Fibroblast of lung (primary cell): ENCODE measurements at regions not wholly inside any gene's neighbourhood (a gene's known extent, or its start where the extent isn't known, plus 50 kb on each side); places are given as distances from the start of the nearest gene placed in this dataset.

Experiments used
- DNase-seq, 2 donors: peaks; one replicate each; pipeline versions ENCODE4 v3.0.0 to v3.0.0-alpha.2; 2010; ENCODE audit warnings: low read depth in 2 of 2
- H2AFZ ChIP-seq: 2 replicates; pipeline ENCODE4 v1.5.1; 2012; ENCODE audit warnings: low read length, control low read depth, inconsistent platforms
- H3K27ac ChIP-seq: 2 replicates; pipeline ENCODE4 v1.5.1; 2011; ENCODE audit warnings: low read length, control low read depth; ENCODE audit not compliant: insufficient read depth
- H3K27me3 ChIP-seq: 2 replicates; pipeline ENCODE4 v1.5.1; 2011; ENCODE audit warnings: mild to moderate bottlenecking, low read length; ENCODE audit not compliant: control insufficient read depth, insufficient read depth
- H3K36me3 ChIP-seq: 2 replicates; pipeline ENCODE4 v1.5.1; 2011; ENCODE audit warnings: low read length; ENCODE audit not compliant: control insufficient read depth, insufficient read depth
- H3K4me1 ChIP-seq: 2 replicates; pipeline ENCODE4 v1.5.1; 2011; ENCODE audit warnings: low read length; ENCODE audit not compliant: control insufficient read depth, insufficient read depth; ENCODE audit errors: extremely low read depth
- H3K4me2 ChIP-seq: 2 replicates; pipeline ENCODE4 v1.5.1; 2011; ENCODE audit warnings: low read length, control low read depth; ENCODE audit not compliant: insufficient read depth; ENCODE audit errors: extremely low read depth
- H3K4me3 ChIP-seq, 4 experiments: fragments of 200-600 bp in 1 of 4; sonication (generic) in 1 of 4; replicated peaks in 1 of 4; 2 replicates each; pipeline ENCODE4 v1.5.1; 2011 to 2016; ENCODE audit warnings: low read length in 4 of 4, low read depth in 3 of 4, mild to moderate bottlenecking in 3 of 4, control low read depth in 2 of 4, inconsistent platforms in 1 of 4, mixed read lengths in 1 of 4; ENCODE audit not compliant: insufficient read depth in 1 of 4; ENCODE audit errors: control extremely low read depth in 1 of 4
- H3K79me2 ChIP-seq: 2 replicates; pipeline ENCODE4 v1.5.1; 2012; ENCODE audit warnings: mild to moderate bottlenecking, low read length, inconsistent platforms; ENCODE audit not compliant: control insufficient read depth, insufficient read depth
- H3K9ac ChIP-seq: 2 replicates; pipeline ENCODE4 v1.5.1; 2011; ENCODE audit warnings: mild to moderate bottlenecking, low read length, control low read depth; ENCODE audit not compliant: insufficient read depth
- H3K9me3 ChIP-seq: 2 replicates; pipeline ENCODE4 v1.5.1; 2012; ENCODE audit warnings: low read depth, low read length; ENCODE audit not compliant: control insufficient read depth, insufficient read depth
- H4K20me1 ChIP-seq: 2 replicates; pipeline ENCODE4 v1.5.1; 2011; ENCODE audit warnings: low read length; ENCODE audit not compliant: control insufficient read depth, insufficient read depth; ENCODE audit errors: extremely low read depth
- CTCF ChIP-seq, 2 donors: IDR thresholded peaks in 1 of 2; conservative IDR thresholded peaks in 1 of 2; 1 replicate in 1 of 2; 2 replicates in 1 of 2; pipeline ENCODE4 v1.5.1; 2011 to 2012; ENCODE audit warnings: low read length in 2 of 2, control low read depth in 1 of 2, inconsistent platforms in 1 of 2, low read depth in 1 of 2, mild to moderate bottlenecking in 1 of 2
- EZH2 ChIP-seq: IDR thresholded peaks from 2 replicates; pipeline ENCODE4 v1.5.1; 2012; ENCODE audit warnings: low read length, control low read depth, mild to moderate bottlenecking; ENCODE audit errors: missing control alignments

GRCh38 chr21:25298512-25299491, 308.5 kb downstream of the MRPL39 start:
- no peak for TF ChIP-seq CTCF (conservative IDR thresholded peaks at IDR 0.05 in 1 of 2, IDR thresholded peaks at IDR 0.05 in 1 of 2; ENCODE audit: low read depth in 1 of 2, low read length in 2 of 2)
- TF ChIP-seq EZH2 = no peak
- Histone ChIP-seq H3K4me3 (no peak overlapping the region), H3K79me2 (no peaks in the 10 kb centered on the region), H3K4me1 (no peaks in the 10 kb centered on the region), H3K4me2 (no peak overlapping the region), H3K9me3 (no peaks in the 10 kb centered on the region), H3K36me3 (no peaks in the 10 kb centered on the region), H3K9ac (no peak overlapping the region), H4K20me1 (no peaks in the 10 kb centered on the region), H3K27ac (no peak overlapping the region), H2AFZ (no peak overlapping the region), H3K27me3 (no peaks in the 10 kb centered on the region)
- DNase-seq = peak in 1 of 2 donors; percentile 37

GRCh38 chr21:25297117-25297516, 310.2 kb downstream of the MRPL39 start:
- H2AFZ ChIP-seq = no peak overlapping the region
- no peaks in the 10 kb centered on the region for H4K20me1 ChIP-seq
- no peak overlapping the region for H3K4me3 ChIP-seq
- H3K4me1 ChIP-seq = no peaks in the 10 kb centered on the region
- no peak overlapping the region for H3K9ac ChIP-seq
- H3K9me3 ChIP-seq = no peaks in the 10 kb centered on the region
- DNase-seq = no peak
- H3K4me2 ChIP-seq = no peak overlapping the region
- H3K79me2 ChIP-seq = no peaks in the 10 kb centered on the region
- no peak overlapping the region for H3K27ac ChIP-seq
- no peaks in the 10 kb centered on the region for H3K27me3 ChIP-seq
- TF ChIP-seq CTCF (conservative IDR thresholded peaks at IDR 0.05 in 1 of 2, IDR thresholded peaks at IDR 0.05 in 1 of 2; ENCODE audit: low read depth in 1 of 2, low read length in 2 of 2) = no peak
- no peak for TF ChIP-seq EZH2
- H3K36me3 ChIP-seq = no peaks in the 10 kb centered on the region

GRCh38 chr21:25296252-25296651, 311.0 kb downstream of the MRPL39 start:
- Histone ChIP-seq H3K27me3 (no peaks in the 10 kb centered on the region), H3K4me3 (no peak overlapping the region), H3K4me1 (no peaks in the 10 kb centered on the region), H2AFZ (no peak overlapping the region), H3K27ac (no peak overlapping the region), H3K79me2 (no peaks in the 10 kb centered on the region), H3K4me2 (no peak overlapping the region), H3K9me3 (no peaks in the 10 kb centered on the region), H3K9ac (no peak overlapping the region), H3K36me3 (no peaks in the 10 kb centered on the region), H4K20me1 (no peaks in the 10 kb centered on the region)
- DNase-seq = peak in 1 of 2 donors; percentile 4
- no peak for TF ChIP-seq CTCF (conservative IDR thresholded peaks at IDR 0.05 in 1 of 2, IDR thresholded peaks at IDR 0.05 in 1 of 2; ENCODE audit: low read depth in 1 of 2, low read length in 2 of 2)
- TF ChIP-seq EZH2 = no peak
